SK-N-SH treated with all-trans-retinoic acid at 6 μM for 48 hours (cell line): ENCODE measurements at regions not wholly inside any gene's neighbourhood (a gene's known extent, or its start where the extent isn't known, plus 50 kb on each side); places are given as distances from the start of the nearest gene placed in this dataset.

Experiments
- ATAC-seq: fragments of 200-7000 bp; cut with Tn5 transposase; 3 replicates; pipeline ENCODE4 v1.9.1; 2020; ENCODE audit warnings: mild to moderate bottlenecking, moderate library complexity
- ARNTL ChIP-seq: fragments of 450-650 bp; formaldehyde crosslinking; IDR thresholded peaks from 2 replicates; pipeline ENCODE4 v1.5.0; 2020; ENCODE audit warnings: low read depth, mild to moderate bottlenecking, moderate library complexity, borderline replicate concordance
- BACH2 ChIP-seq: fragments of 250-450 bp; sonication (Bioruptor Pico); IDR thresholded peaks from 2 replicates; pipeline ENCODE4 v1.9.0; 2021; ENCODE audit warnings: mild to moderate bottlenecking, borderline replicate concordance
- CSDC2 ChIP-seq: fragments of 250-450 bp; sonication (Bioruptor Pico); IDR thresholded peaks from 2 replicates; pipeline ENCODE4 v1.5.0; 2020; ENCODE audit warnings: mild to moderate bottlenecking, moderate library complexity
- ESRRG ChIP-seq: fragments of 250-450 bp; sonication (Bioruptor Pico); IDR thresholded peaks from 2 replicates; pipeline ENCODE4 v1.6.1; 2021; ENCODE audit warnings: mild to moderate bottlenecking
- GLIS3 ChIP-seq: fragments of 250-450 bp; sonication (Bioruptor Pico); IDR thresholded peaks from 2 replicates; pipeline ENCODE4 v1.5.0; 2020; ENCODE audit warnings: mild to moderate bottlenecking, moderate library complexity
- ISL1 ChIP-seq: fragments of 250-450 bp; sonication (Bioruptor Pico); IDR thresholded peaks from 2 replicates; pipeline ENCODE4 v2.1.2; 2022; ENCODE audit warnings: mild to moderate bottlenecking, moderate library complexity
- OSR1 ChIP-seq: fragments of 250-450 bp; sonication (Bioruptor Pico); IDR thresholded peaks from 2 replicates; pipeline ENCODE4 v1.8.0; 2022; ENCODE audit warnings: moderate library complexity, mild to moderate bottlenecking, inconsistent platforms
- PPARA ChIP-seq: fragments of 250-450 bp; sonication (Bioruptor Pico); IDR thresholded peaks from 2 replicates; pipeline ENCODE4 v1.5.0; 2020; ENCODE audit warnings: mild to moderate bottlenecking, borderline replicate concordance
- RARB ChIP-seq: fragments of 250-450 bp; sonication (Bioruptor Pico); IDR thresholded peaks from 2 replicates; pipeline ENCODE4 v1.8.0; 2021; ENCODE audit warnings: mild to moderate bottlenecking, moderate library complexity
- SNAI2 ChIP-seq: fragments of 250-450 bp; sonication (Bioruptor Pico); IDR thresholded peaks from 2 replicates; pipeline ENCODE4 v1.5.0; 2020; ENCODE audit warnings: mild to moderate bottlenecking, moderate library complexity
- TCF4 ChIP-seq: fragments of 250-450 bp; sonication (Bioruptor Pico); IDR thresholded peaks from 2 replicates; pipeline ENCODE4 v1.8.0; 2021; ENCODE audit warnings: mild to moderate bottlenecking, moderate library complexity, borderline replicate concordance
- TOX ChIP-seq: fragments of 250-450 bp; sonication (Bioruptor Pico); IDR thresholded peaks from 2 replicates; pipeline ENCODE4 v1.8.0; 2021; ENCODE audit warnings: mild to moderate bottlenecking, moderate library complexity, borderline replicate concordance
- ZC3H10 ChIP-seq: fragments of 250-450 bp; sonication (Bioruptor Pico); IDR thresholded peaks from 2 replicates; pipeline ENCODE4 v1.5.1; 2021; ENCODE audit warnings: mild to moderate bottlenecking, moderate library complexity
- ZFP3 ChIP-seq: fragments of 250-450 bp; sonication (Bioruptor Pico); IDR thresholded peaks from 2 replicates; pipeline ENCODE4 v1.5.0; 2020; ENCODE audit warnings: mild to moderate bottlenecking, moderate library complexity
- ZFP30 ChIP-seq: fragments of 450-650 bp; formaldehyde crosslinking; IDR thresholded peaks from 2 replicates; pipeline ENCODE4 v1.5.0; 2022; ENCODE audit warnings: mild to moderate bottlenecking, moderate library complexity
- ZNF565 ChIP-seq: fragments of 450-650 bp; formaldehyde crosslinking; conservative IDR thresholded peaks from 2 replicates; pipeline ENCODE4 v1.5.0; 2020; ENCODE audit warnings: low read depth, mild to moderate bottlenecking, moderate library complexity
- ZNF70 ChIP-seq: fragments of 450-650 bp; formaldehyde crosslinking; IDR thresholded peaks from 2 replicates; pipeline ENCODE4 v1.5.0; 2020; ENCODE audit warnings: mild to moderate bottlenecking, moderate library complexity
- ZNF8 ChIP-seq: fragments of 450-650 bp; formaldehyde crosslinking; IDR thresholded peaks from 2 replicates; pipeline ENCODE4 v1.5.0; 2020; ENCODE audit warnings: mild to moderate bottlenecking, moderate library complexity
- TF ChIP-seq, protein P1 (sequence below): fragments of 250-450 bp; sonication (Bioruptor Pico); IDR thresholded peaks from 2 replicates; pipeline ENCODE4 v1.8.0; 2021; ENCODE audit warnings: low read depth, mild to moderate bottlenecking, moderate library complexity, borderline replicate concordance
- TF ChIP-seq, protein P2 (sequence below): fragments of 250-450 bp; sonication (Bioruptor Pico); IDR thresholded peaks from 2 replicates; pipeline ENCODE4 v1.5.1; 2020; ENCODE audit warnings: low read depth, mild to moderate bottlenecking, moderate library complexity
- TF ChIP-seq, protein P3 (sequence below): fragments of 250-450 bp; sonication (Bioruptor Pico); IDR thresholded peaks from 2 replicates; pipeline ENCODE4 v1.8.0; 2020; ENCODE audit warnings: mild to moderate bottlenecking, moderate library complexity, borderline replicate concordance
- TF ChIP-seq, protein P4 (sequence below): fragments of 250-450 bp; sonication (Bioruptor Pico); IDR thresholded peaks from 2 replicates; pipeline ENCODE4 v1.5.1; 2021; ENCODE audit warnings: mild to moderate bottlenecking, moderate library complexity
- TF ChIP-seq, protein P5 (sequence below): fragments of 250-450 bp; sonication (Bioruptor Pico); IDR thresholded peaks from 2 replicates; pipeline ENCODE4 v1.5.0; 2020; ENCODE audit warnings: mild to moderate bottlenecking, moderate library complexity

DNA sequence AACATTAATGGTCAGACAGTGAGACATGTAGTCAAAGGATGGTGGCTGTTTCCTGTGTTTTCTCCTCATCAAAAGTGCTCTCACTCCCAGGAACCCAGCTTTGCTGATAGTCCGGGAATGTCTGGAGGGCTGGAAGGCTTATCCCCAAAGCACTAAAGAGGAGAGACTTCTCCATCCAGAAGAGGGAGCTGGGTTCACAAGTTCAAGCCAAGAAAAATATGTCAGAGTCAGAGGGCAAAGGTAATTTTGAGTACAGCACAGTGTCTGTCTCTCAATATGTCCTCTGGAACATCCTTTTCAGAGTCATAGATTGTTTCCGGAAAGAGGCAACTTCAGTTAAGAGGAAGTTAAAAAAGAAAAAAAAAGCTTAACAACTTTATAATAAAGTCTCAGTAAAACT is 281.5 kb upstream of the PHYHIPL start:
- no peak for ATAC-seq

DNA sequence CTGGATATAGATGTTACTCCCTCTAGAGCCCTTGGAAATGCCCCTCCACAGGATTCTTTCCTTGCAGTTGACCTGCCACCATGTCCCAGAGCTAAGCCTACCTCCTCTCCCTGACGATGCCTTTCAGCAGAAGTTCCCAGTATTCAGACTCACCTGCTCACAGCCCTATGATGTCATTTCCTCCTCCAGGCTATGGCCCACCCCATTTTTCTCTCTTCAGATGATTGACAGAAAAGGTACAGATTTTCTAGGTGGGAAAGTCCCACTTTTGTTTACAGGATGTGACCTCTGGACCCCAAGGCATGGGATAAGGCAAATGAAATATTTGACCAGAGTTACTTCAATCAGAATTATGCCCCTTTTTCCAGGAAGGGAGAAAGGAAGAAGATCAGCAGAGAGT is 280.2 kb upstream of the PHYHIPL start:
- TF ChIP-seq RARB (CRISPR knock-in tag), result no peak
- no peak for TF ChIP-seq PPARA (CRISPR knock-in tag)
- TF ChIP-seq SNAI2 (CRISPR knock-in tag), result no peak
- TF ChIP-seq, protein P1, sequence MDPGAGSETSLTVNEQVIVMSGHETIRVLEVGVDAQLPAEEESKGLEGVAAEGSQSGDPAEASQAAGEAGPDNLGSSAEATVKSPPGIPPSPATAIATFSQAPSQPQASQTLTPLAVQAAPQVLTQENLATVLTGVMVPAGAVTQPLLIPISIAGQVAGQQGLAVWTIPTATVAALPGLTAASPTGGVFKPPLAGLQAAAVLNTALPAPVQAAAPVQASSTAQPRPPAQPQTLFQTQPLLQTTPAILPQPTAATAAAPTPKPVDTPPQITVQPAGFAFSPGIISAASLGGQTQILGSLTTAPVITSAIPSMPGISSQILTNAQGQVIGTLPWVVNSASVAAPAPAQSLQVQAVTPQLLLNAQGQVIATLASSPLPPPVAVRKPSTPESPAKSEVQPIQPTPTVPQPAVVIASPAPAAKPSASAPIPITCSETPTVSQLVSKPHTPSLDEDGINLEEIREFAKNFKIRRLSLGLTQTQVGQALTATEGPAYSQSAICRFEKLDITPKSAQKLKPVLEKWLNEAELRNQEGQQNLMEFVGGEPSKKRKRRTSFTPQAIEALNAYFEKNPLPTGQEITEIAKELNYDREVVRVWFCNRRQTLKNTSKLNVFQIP, result no peak
- TF ChIP-seq, protein P2, sequence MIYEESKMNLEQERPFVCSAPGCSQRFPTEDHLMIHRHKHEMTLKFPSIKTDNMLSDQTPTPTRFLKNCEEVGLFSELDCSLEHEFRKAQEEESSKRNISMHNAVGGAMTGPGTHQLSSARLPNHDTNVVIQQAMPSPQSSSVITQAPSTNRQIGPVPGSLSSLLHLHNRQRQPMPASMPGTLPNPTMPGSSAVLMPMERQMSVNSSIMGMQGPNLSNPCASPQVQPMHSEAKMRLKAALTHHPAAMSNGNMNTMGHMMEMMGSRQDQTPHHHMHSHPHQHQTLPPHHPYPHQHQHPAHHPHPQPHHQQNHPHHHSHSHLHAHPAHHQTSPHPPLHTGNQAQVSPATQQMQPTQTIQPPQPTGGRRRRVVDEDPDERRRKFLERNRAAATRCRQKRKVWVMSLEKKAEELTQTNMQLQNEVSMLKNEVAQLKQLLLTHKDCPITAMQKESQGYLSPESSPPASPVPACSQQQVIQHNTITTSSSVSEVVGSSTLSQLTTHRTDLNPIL, result no peak
- TF ChIP-seq OSR1 (CRISPR knock-in tag), result no peak
- no peak for TF ChIP-seq ARNTL (CRISPR knock-in tag)
- TF ChIP-seq, protein P3, sequence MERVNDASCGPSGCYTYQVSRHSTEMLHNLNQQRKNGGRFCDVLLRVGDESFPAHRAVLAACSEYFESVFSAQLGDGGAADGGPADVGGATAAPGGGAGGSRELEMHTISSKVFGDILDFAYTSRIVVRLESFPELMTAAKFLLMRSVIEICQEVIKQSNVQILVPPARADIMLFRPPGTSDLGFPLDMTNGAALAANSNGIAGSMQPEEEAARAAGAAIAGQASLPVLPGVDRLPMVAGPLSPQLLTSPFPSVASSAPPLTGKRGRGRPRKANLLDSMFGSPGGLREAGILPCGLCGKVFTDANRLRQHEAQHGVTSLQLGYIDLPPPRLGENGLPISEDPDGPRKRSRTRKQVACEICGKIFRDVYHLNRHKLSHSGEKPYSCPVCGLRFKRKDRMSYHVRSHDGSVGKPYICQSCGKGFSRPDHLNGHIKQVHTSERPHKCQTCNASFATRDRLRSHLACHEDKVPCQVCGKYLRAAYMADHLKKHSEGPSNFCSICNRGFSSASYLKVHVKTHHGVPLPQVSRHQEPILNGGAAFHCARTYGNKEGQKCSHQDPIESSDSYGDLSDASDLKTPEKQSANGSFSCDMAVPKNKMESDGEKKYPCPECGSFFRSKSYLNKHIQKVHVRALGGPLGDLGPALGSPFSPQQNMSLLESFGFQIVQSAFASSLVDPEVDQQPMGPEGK, result no peak
- no peak for TF ChIP-seq ZC3H10 (CRISPR knock-in tag)
- TF ChIP-seq ESRRG (CRISPR knock-in tag), result no peak
- no peak for TF ChIP-seq GLIS3 (CRISPR knock-in tag)
- TF ChIP-seq ZNF565 (CRISPR knock-in tag), result no peak
- no peak for TF ChIP-seq CSDC2 (CRISPR knock-in tag)
- TF ChIP-seq, protein P4, sequence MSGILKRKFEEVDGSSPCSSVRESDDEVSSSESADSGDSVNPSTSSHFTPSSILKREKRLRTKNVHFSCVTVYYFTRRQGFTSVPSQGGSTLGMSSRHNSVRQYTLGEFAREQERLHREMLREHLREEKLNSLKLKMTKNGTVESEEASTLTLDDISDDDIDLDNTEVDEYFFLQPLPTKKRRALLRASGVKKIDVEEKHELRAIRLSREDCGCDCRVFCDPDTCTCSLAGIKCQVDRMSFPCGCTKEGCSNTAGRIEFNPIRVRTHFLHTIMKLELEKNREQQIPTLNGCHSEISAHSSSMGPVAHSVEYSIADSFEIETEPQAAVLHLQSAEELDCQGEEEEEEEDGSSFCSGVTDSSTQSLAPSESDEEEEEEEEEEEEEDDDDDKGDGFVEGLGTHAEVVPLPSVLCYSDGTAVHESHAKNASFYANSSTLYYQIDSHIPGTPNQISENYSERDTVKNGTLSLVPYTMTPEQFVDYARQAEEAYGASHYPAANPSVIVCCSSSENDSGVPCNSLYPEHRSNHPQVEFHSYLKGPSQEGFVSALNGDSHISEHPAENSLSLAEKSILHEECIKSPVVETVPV (CRISPR knock-in tag), result no peak
- ATAC-seq, result no peak

More for the DNA sequence above, 281.5 kb upstream of the PHYHIPL start:
- TF ChIP-seq BACH2 (CRISPR knock-in tag) (no peak), ISL1 (CRISPR knock-in tag) (no peak), TOX (CRISPR knock-in tag) (no peak), ARNTL (CRISPR knock-in tag) (no peak), ZNF8 (CRISPR knock-in tag) (no peak), PPARA (CRISPR knock-in tag) (no peak), ZNF70 (CRISPR knock-in tag) (no peak), ZNF565 (CRISPR knock-in tag) (no peak), ZC3H10 (CRISPR knock-in tag) (no peak)
- TF ChIP-seq, protein P3, result no peak

DNA sequence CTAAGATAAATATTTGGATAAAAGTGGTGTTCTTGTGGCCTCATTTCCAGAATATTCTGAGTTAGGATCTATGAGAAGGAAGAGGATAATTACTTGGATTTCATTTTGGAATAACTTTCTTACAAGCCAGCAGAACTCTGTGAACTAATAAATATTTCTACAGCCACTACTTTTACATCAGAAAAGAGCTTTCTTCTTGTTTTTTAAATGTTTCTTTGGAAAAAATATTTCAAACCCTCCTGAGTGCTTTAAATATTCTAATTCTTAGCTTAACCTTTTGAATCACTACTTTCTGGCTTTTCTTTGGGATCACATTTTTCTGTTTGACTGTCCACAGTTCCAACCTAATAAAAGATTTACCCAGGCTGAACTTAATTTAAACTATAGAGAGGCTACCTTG is 279.2 kb upstream of the PHYHIPL start:
- no peak for ATAC-seq
- TF ChIP-seq SNAI2 (CRISPR knock-in tag) (no peak), ESRRG (CRISPR knock-in tag) (no peak), TOX (CRISPR knock-in tag) (no peak), TCF4 (CRISPR knock-in tag) (no peak), ZFP30 (CRISPR knock-in tag) (no peak), RARB (CRISPR knock-in tag) (no peak), ZC3H10 (CRISPR knock-in tag) (no peak), CSDC2 (CRISPR knock-in tag) (no peak), ZFP3 (CRISPR knock-in tag) (no peak)
- TF ChIP-seq, protein P1, result no peak
- TF ChIP-seq, protein P5, sequence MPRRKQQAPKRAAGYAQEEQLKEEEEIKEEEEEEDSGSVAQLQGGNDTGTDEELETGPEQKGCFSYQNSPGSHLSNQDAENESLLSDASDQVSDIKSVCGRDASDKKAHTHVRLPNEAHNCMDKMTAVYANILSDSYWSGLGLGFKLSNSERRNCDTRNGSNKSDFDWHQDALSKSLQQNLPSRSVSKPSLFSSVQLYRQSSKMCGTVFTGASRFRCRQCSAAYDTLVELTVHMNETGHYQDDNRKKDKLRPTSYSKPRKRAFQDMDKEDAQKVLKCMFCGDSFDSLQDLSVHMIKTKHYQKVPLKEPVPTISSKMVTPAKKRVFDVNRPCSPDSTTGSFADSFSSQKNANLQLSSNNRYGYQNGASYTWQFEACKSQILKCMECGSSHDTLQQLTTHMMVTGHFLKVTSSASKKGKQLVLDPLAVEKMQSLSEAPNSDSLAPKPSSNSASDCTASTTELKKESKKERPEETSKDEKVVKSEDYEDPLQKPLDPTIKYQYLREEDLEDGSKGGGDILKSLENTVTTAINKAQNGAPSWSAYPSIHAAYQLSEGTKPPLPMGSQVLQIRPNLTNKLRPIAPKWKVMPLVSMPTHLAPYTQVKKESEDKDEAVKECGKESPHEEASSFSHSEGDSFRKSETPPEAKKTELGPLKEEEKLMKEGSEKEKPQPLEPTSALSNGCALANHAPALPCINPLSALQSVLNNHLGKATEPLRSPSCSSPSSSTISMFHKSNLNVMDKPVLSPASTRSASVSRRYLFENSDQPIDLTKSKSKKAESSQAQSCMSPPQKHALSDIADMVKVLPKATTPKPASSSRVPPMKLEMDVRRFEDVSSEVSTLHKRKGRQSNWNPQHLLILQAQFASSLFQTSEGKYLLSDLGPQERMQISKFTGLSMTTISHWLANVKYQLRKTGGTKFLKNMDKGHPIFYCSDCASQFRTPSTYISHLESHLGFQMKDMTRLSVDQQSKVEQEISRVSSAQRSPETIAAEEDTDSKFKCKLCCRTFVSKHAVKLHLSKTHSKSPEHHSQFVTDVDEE (CRISPR knock-in tag), result no peak
- TF ChIP-seq, protein P2, result no peak
